ENCODE measurements at regions not wholly inside any gene's neighbourhood (a gene's known extent, or its start where the extent isn't known, plus 50 kb on each side); places are given as distances from the start of the nearest gene placed in this dataset.

DNA sequence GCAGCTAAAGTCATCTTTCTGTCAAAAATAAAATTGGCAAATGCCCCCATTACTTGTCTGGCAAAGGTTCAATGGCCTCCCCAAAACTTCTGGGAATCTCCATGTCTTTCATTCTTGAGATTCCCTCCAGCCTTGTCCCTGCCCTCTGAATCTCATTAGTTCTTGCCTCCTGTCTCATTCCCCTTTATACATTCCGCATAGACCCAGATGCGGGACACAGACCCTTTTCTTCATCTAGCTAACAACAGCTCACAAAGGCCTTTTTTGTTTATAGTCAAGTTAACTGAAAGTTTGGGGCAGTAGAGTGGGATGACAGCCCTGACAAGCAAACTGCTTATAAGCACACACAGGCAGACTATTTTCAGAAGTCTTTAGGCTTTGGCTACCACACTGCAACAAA, 306.1 kb upstream of the FAM241A start:
- H3K27me3 ChIP-seq (replicated peaks in 1 of 4; ENCODE audit: control insufficient read depth in 3 of 4, extremely low read depth in 1 of 4, insufficient read depth in 3 of 4, low read length in 3 of 4) = no peaks in the 10 kb centered on the region
- FAIRE-seq (no peak), DNase-seq (ENCODE audit: low read depth in 1 of 2, low spot score in 2 of 2) (no peak)
- peaks cover 0 to 1% of the 10 kb centered on the region in 2 experiments; a peak in 1 of 4 replicates for H3K9me3 ChIP-seq (ENCODE audit: insufficient read depth in 2 of 2, low read depth in 1 of 2, low read length in 1 of 2)
- no peaks in the 10 kb centered on the region for H4K20me1 ChIP-seq (replicated peaks in 1 of 2; ENCODE audit: control insufficient read depth in 1 of 2, insufficient read depth in 2 of 2, low read length in 2 of 2)
- H4K5ac ChIP-seq (ENCODE audit: insufficient read length, low read depth, low read length) = no peak overlapping the region
- H3K4ac ChIP-seq (replicated peaks; ENCODE audit: insufficient read length, low read depth, low read length) = no peak overlapping the region
- 97% methylated on average over 2 of the region's 2 CpGs; no CpG with 5 or more reads in 1 of the 2 experiments for WGBS, 2 experiments (ENCODE audit: extremely low coverage in 1 of 2, insufficient coverage in 1 of 2, insufficient read length in 1 of 2, insufficient replicate concordance in 2 of 2, low coverage in 1 of 2, low lambda C conversion rate in 2 of 2, missing lambda C conversion rate in 1 of 2)
- CTCF ChIA-PET (ENCODE audit: partially characterized antibody) = interaction anchor here (1.0 to 3.6 kb wide), 5 partner anchors 9 to 218 kb away, joined by 3 to 25 read pairs (median 6); no protein-coding TSS in a partner anchor
- no peak overlapping the region for H3K27ac ChIP-seq (ENCODE audit: low read depth, low read length)
- H2BK12ac ChIP-seq (ENCODE audit: low read depth, low read length) = no peak overlapping the region
- H3K9ac ChIP-seq (replicated peaks in 1 of 4; ENCODE audit: extremely low read depth in 1 of 4, low read depth in 3 of 4, low read length in 3 of 4) = no peak overlapping the region
- H3K23me2 ChIP-seq (ENCODE audit: low read depth, low read length) = no peaks in the 10 kb centered on the region
- TF ChIP-seq RXRA (IDR thresholded peaks at IDR 0.05; ENCODE audit: insufficient read depth, low read depth, low read length) = no peak
- TF ChIP-seq KDM5A (IDR thresholded peaks at IDR 0.05; ENCODE audit: low read length) = no peak
- TF ChIP-seq RAD21 (IDR thresholded peaks at IDR 0.05 in 1 of 2, conservative IDR thresholded peaks at IDR 0.05 in 1 of 2; ENCODE audit: low read depth in 2 of 2, low read length in 2 of 2) = no peak
- TF ChIP-seq FOSL1 (IDR thresholded peaks at IDR 0.05; ENCODE audit: insufficient read depth, low read depth, low read length) = no peak
- TF ChIP-seq RNF2 (IDR thresholded peaks at IDR 0.05; ENCODE audit: borderline replicate concordance, low read depth, low read length, missing control alignments, poor library complexity, severe bottlenecking) = no peak
- TF ChIP-seq TAF1 (IDR thresholded peaks at IDR 0.05; ENCODE audit: low read depth, low read length) = no peak
- no peak for TF ChIP-seq CHD2 (IDR thresholded peaks at IDR 0.05; ENCODE audit: low read length)
- no peak for TF ChIP-seq POLR2AphosphoS5 (IDR thresholded peaks at IDR 0.05; ENCODE audit: low read depth, low read length)
- no peak for TF ChIP-seq SRF (IDR thresholded peaks at IDR 0.05; ENCODE audit: low read depth, low read length)
- H2AK5ac ChIP-seq (ENCODE audit: low read depth, low read length) = no peak overlapping the region
- H3K14ac ChIP-seq (ENCODE audit: insufficient read length) = no peak overlapping the region
- no peak overlapping the region for H3K23ac ChIP-seq (ENCODE audit: insufficient read length)
- H2BK5ac ChIP-seq (ENCODE audit: low read depth, low read length) = no peak overlapping the region
- no peak overlapping the region for H3K18ac ChIP-seq (ENCODE audit: extremely low read depth, low read length)
- H3K56ac ChIP-seq (replicated peaks; ENCODE audit: insufficient read length, low read depth, low read length) = no peak overlapping the region
- no peak overlapping the region for H3K4me2 ChIP-seq (ENCODE audit: insufficient read depth in 1 of 2, low read depth in 2 of 2, low read length in 2 of 2)
- H2AFZ ChIP-seq (ENCODE audit: low read length) = no peak overlapping the region
- POLR2A ChIA-PET (ENCODE audit: partially characterized antibody) = no interaction called here
- no peaks in the 10 kb centered on the region for H3K36me3 ChIP-seq (ENCODE audit: control insufficient read depth in 2 of 4, insufficient read depth in 4 of 4, low read length in 3 of 4)
- H3K4me3 ChIP-seq (ENCODE audit: extremely low read depth in 1 of 4, insufficient read depth in 2 of 4, low read depth in 3 of 4, low read length in 4 of 4) = no peak overlapping the region
- no peak overlapping the region for H4K8ac ChIP-seq (ENCODE audit: extremely low read depth, insufficient read depth, low read length)
- no peaks in the 10 kb centered on the region; a peak in 1 of 7 replicates for H3K4me1 ChIP-seq (replicated peaks in 1 of 4; ENCODE audit: control insufficient read depth in 3 of 4, insufficient read depth in 4 of 4, low read length in 3 of 4)
- no peak overlapping the region for H4K91ac ChIP-seq (replicated peaks; ENCODE audit: insufficient read length, low read length)
- H3K79me2 ChIP-seq (ENCODE audit: control insufficient read depth in 1 of 2, insufficient read depth in 2 of 2, low read length in 2 of 2) = no peaks in the 10 kb centered on the region
- no peak overlapping the region for H2BK120ac ChIP-seq (replicated peaks; ENCODE audit: low read depth, low read length)
- H2BK15ac ChIP-seq (ENCODE audit: low read length) = no peak overlapping the region
- H2BK20ac ChIP-seq (ENCODE audit: low read length) = no peak overlapping the region
- no peaks in the 10 kb centered on the region for H3K79me1 ChIP-seq (ENCODE audit: low read depth, low read length)
